HCT116 (cell line): ENCODE measurements at regions not wholly inside any gene's neighbourhood (a gene's known extent, or its start where the extent isn't known, plus 50 kb on each side); places are given as distances from the start of the nearest gene placed in this dataset.

Experiments used
- CTCF ChIP-seq, 3 experiments: fragments of 200-600 bp in 1 of 3; sonication (generic) in 1 of 3; IDR thresholded peaks in 2 of 3; conservative IDR thresholded peaks in 1 of 3; 2 replicates each; pipeline ENCODE4 v1.5.1; 2012 to 2017; ENCODE audit warnings: low read depth in 2 of 3, low read length in 2 of 3, antibody characterized with exemption in 1 of 3, borderline replicate concordance in 1 of 3, control low read depth in 1 of 3, mild to moderate bottlenecking in 1 of 3, mixed read lengths in 1 of 3, mixed run types in 1 of 3, moderate library complexity in 1 of 3; ENCODE audit not compliant: insufficient read depth in 1 of 3
- EGR1 ChIP-seq: IDR thresholded peaks from 2 replicates; pipeline ENCODE4 v1.6.1; 2012; ENCODE audit warnings: low read depth
- EZH2phosphoT487 ChIP-seq: fragments of 200-600 bp; IDR thresholded peaks from 2 replicates; pipeline ENCODE4 v1.6.1; 2018; ENCODE audit warnings: antibody characterized with exemption, borderline replicate concordance
- FOSL1 ChIP-seq: IDR thresholded peaks from 2 replicates; pipeline ENCODE4 v1.6.1; 2012; ENCODE audit warnings: low read depth
- MAX ChIP-seq: IDR thresholded peaks from 2 replicates; pipeline ENCODE4 v1.6.1; 2012
- POLR2A ChIP-seq: IDR thresholded peaks from 2 replicates; pipeline ENCODE4 v1.7.0; 2011; ENCODE audit warnings: borderline replicate concordance; ENCODE audit not compliant: insufficient read depth, insufficient read length; ENCODE audit errors: extremely low read depth
- RAD21 ChIP-seq: IDR thresholded peaks from 2 replicates; pipeline ENCODE4 v1.6.1; 2012; ENCODE audit warnings: low read depth, mild to moderate bottlenecking
- SIN3A ChIP-seq: IDR thresholded peaks from 2 replicates; pipeline ENCODE4 v1.6.1; 2012; ENCODE audit warnings: low read depth

DNA sequence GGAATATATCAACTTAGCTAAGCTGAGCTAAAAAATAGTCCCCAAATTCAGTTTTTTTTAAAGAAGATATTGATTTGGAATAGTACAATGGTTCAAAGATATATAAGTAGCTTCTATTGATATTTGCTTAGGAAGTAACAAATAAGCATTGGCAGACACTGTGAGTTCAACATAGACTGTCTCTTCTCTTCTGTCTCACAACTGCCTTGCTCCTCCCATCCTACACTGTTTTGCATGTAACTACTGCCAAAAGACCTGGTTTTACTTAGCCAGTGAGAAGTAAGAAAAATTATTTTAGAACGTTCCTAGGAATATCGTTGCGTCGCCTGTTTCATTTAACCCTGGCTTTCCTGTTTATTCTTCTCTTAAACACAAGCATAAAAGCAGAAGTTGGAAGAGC is 859.0 kb upstream of the SPRY2 start:
- TF ChIP-seq CTCF (IDR thresholded peaks at IDR 0.05 in 2 of 3, conservative IDR thresholded peaks at IDR 0.05 in 1 of 3; ENCODE audit: borderline replicate concordance in 1 of 3, insufficient read depth in 1 of 3, low read depth in 2 of 3, low read length in 2 of 3) (no peak), SIN3A (no peak), EGR1 (no peak), POLR2A (no peak), RAD21 (no peak), FOSL1 (no peak), MAX (no peak), EZH2phosphoT487 (no peak)
